H9 (cell line): ENCODE measurements at regions not wholly inside any gene's neighbourhood (a gene's known extent, or its start where the extent isn't known, plus 50 kb on each side); places are given as distances from the start of the nearest gene placed in this dataset.

Experiments
- DNase-seq: peaks from one replicate; pipeline ENCODE4 v3.0.0-alpha.2; 2017
- H2AFZ ChIP-seq: one replicate; pipeline ENCODE4 v1.6.1; 2013; ENCODE audit warnings: mild to moderate bottlenecking, low read length, control low read depth, moderate library complexity
- H2AK5ac ChIP-seq: 2 replicates; pipeline ENCODE4 v1.6.1; 2013; ENCODE audit warnings: low read length, control low read depth, mixed read lengths; ENCODE audit not compliant: insufficient read length
- H2BK120ac ChIP-seq: one replicate; pipeline ENCODE4 v1.6.1; 2013; ENCODE audit warnings: low read depth, mild to moderate bottlenecking, low read length, control low read depth, inconsistent platforms; ENCODE audit not compliant: poor library complexity, severe bottlenecking
- H2BK12ac ChIP-seq: 2 replicates; pipeline ENCODE4 v1.6.1; 2013; ENCODE audit warnings: low read length, control low read depth, mixed read lengths, low read depth; ENCODE audit not compliant: insufficient read length
- H2BK15ac ChIP-seq: 2 replicates; pipeline ENCODE4 v1.6.1; 2013; ENCODE audit warnings: low read depth, low read length, control low read depth
- H2BK20ac ChIP-seq: one replicate; pipeline ENCODE4 v1.6.1; 2013; ENCODE audit warnings: low read depth, mild to moderate bottlenecking, low read length, control low read depth, inconsistent platforms; ENCODE audit not compliant: poor library complexity, severe bottlenecking
- H2BK5ac ChIP-seq: 2 replicates; pipeline ENCODE4 v1.6.1; 2013; ENCODE audit warnings: low read length, control low read depth, mixed read lengths; ENCODE audit not compliant: insufficient read length
- H3K14ac ChIP-seq: 2 replicates; pipeline ENCODE4 v1.6.1; 2013; ENCODE audit warnings: low read length, control low read depth; ENCODE audit not compliant: insufficient read depth
- H3K18ac ChIP-seq: 2 replicates; pipeline ENCODE4 v1.6.1; 2013; ENCODE audit warnings: low read depth, mild to moderate bottlenecking, mixed read lengths, low read length, control low read depth; ENCODE audit not compliant: insufficient read length
- H3K23ac ChIP-seq: 2 replicates; pipeline ENCODE4 v1.6.1; 2013; ENCODE audit warnings: low read length, control low read depth, mixed read lengths, low read depth; ENCODE audit not compliant: insufficient read length
- H3K23me2 ChIP-seq: 2 replicates; pipeline ENCODE4 v1.6.1; 2013; ENCODE audit warnings: low read depth, mild to moderate bottlenecking, mixed read lengths, low read length, control low read depth; ENCODE audit not compliant: insufficient read length, poor library complexity, severe bottlenecking
- H3K27ac ChIP-seq: 2 replicates; pipeline ENCODE4 v1.5.1; 2013; ENCODE audit warnings: low read length, control low read depth, mixed read lengths, low read depth; ENCODE audit not compliant: insufficient read length
- H3K27me3 ChIP-seq: 2 replicates; pipeline ENCODE4 v1.6.1; 2013; ENCODE audit warnings: low read length, control low read depth, inconsistent platforms; ENCODE audit not compliant: insufficient read depth
- H3K4ac ChIP-seq: 2 replicates; pipeline ENCODE4 v1.6.1; 2013; ENCODE audit warnings: low read depth, mild to moderate bottlenecking, control low read depth, inconsistent platforms, low read length, moderate library complexity
- H3K4me1 ChIP-seq: 2 replicates; pipeline ENCODE4 v1.6.1; 2013; ENCODE audit warnings: low read length, control low read depth, inconsistent platforms; ENCODE audit not compliant: insufficient read depth
- H3K4me2 ChIP-seq: 2 replicates; pipeline ENCODE4 v1.6.1; 2013; ENCODE audit warnings: low read length, control low read depth, mixed read lengths; ENCODE audit not compliant: insufficient read length, insufficient read depth
- H3K56ac ChIP-seq: 2 replicates; pipeline ENCODE4 v1.6.1; 2013; ENCODE audit warnings: low read depth, mild to moderate bottlenecking, mixed read lengths, low read length, control low read depth; ENCODE audit not compliant: insufficient read length
- H3K79me1 ChIP-seq: 2 replicates; pipeline ENCODE4 v1.6.1; 2013; ENCODE audit warnings: low read depth, mild to moderate bottlenecking, moderate library complexity, low read length, control low read depth, inconsistent platforms; ENCODE audit not compliant: insufficient read depth, poor library complexity, severe bottlenecking
- H3K79me2 ChIP-seq: 2 replicates; pipeline ENCODE4 v1.6.1; 2013; ENCODE audit warnings: low read length, control low read depth, inconsistent platforms; ENCODE audit not compliant: insufficient read depth
- H3K9ac ChIP-seq: 2 replicates; pipeline ENCODE4 v1.6.1; 2013; ENCODE audit warnings: low read length, control low read depth, mixed read lengths; ENCODE audit not compliant: insufficient read length; ENCODE audit errors: extremely low read depth
- H3K9me3 ChIP-seq: one replicate; pipeline ENCODE4 v1.6.1; 2013; ENCODE audit warnings: low read depth, low read length, inconsistent platforms; ENCODE audit not compliant: control insufficient read depth
- H3T11ph ChIP-seq: one replicate; pipeline ENCODE4 v1.6.1; 2013; ENCODE audit warnings: mild to moderate bottlenecking, low read length, control low read depth, inconsistent platforms
- H4K20me1 ChIP-seq: one replicate; pipeline ENCODE4 v1.6.1; 2013; ENCODE audit not compliant: control insufficient read depth, insufficient read length, insufficient read depth
- H4K5ac ChIP-seq: 2 replicates; pipeline ENCODE4 v1.6.1; 2013; ENCODE audit warnings: low read depth, mild to moderate bottlenecking, mixed read lengths, low read length, control low read depth; ENCODE audit not compliant: insufficient read length
- H4K8ac ChIP-seq: replicated peaks from 2 replicates; pipeline ENCODE4 v1.6.1; 2013; ENCODE audit warnings: low read length, control low read depth, mixed read lengths, low read depth; ENCODE audit not compliant: insufficient read length
- H4K91ac ChIP-seq: 2 replicates; pipeline ENCODE4 v1.6.1; 2013; ENCODE audit warnings: low read depth, mild to moderate bottlenecking, moderate library complexity, mixed read lengths, low read length, control low read depth; ENCODE audit not compliant: insufficient read length
- H3K27ac Mint-ChIP-seq, 3 experiments: 2 replicates in 2 of 3; 3 replicates in 1 of 3; pipeline ENCODE4 v1.8.0; 2020 to 2021; ENCODE audit warnings: mixed read lengths in 3 of 3, mild to moderate bottlenecking in 1 of 3, moderate library complexity in 1 of 3
- H3K27me3 Mint-ChIP-seq: 2 replicates; pipeline ENCODE4 v1.8.0; 2021; ENCODE audit warnings: low read depth, mild to moderate bottlenecking, moderate library complexity, mixed read lengths
- H3K36me3 Mint-ChIP-seq, 3 experiments: 2 replicates in 2 of 3; 3 replicates in 1 of 3; pipeline ENCODE4 v1.8.0; 2020 to 2021; ENCODE audit warnings: low read depth in 3 of 3, mixed read lengths in 3 of 3; ENCODE audit not compliant: insufficient read depth in 1 of 3
- H3K4me1 Mint-ChIP-seq, 2 experiments: 2 replicates each; pipeline ENCODE4 v1.8.0; 2020; ENCODE audit warnings: mixed read lengths in 2 of 2
- H3K4me3 Mint-ChIP-seq, 2 experiments: 2 replicates in 1 of 2; 3 replicates in 1 of 2; pipeline ENCODE4 v1.8.0; 2020 to 2021; ENCODE audit warnings: mild to moderate bottlenecking in 2 of 2, mixed read lengths in 2 of 2, moderate library complexity in 1 of 2
- H3K9me3 Mint-ChIP-seq, 2 experiments: 2 replicates in 1 of 2; 3 replicates in 1 of 2; pipeline ENCODE4 v1.8.0; 2020; ENCODE audit warnings: mild to moderate bottlenecking in 2 of 2, mixed read lengths in 2 of 2, moderate library complexity in 1 of 2
- CTCF ChIP-seq: fragments of 200-600 bp; sonication (generic); conservative IDR thresholded peaks from 3 replicates; pipeline ENCODE4 v1.8.0; 2021; ENCODE audit warnings: antibody characterized with exemption, mild to moderate bottlenecking

GRCh38 chr1:193346085-193346484 is 159.7 kb upstream of the B3GALT2 start:
- Histone ChIP-seq H3K4me2 (no peak overlapping the region), H4K8ac (no peak overlapping the region), H2BK15ac (no peak overlapping the region), H3K79me2 (no peaks in the 10 kb centered on the region), H2BK120ac (no peak overlapping the region), H3K14ac (no peak overlapping the region), H4K20me1 (no peaks in the 10 kb centered on the region), H3K4ac (no peak overlapping the region), H4K91ac (no peak overlapping the region), H3K23me2 (no peaks in the 10 kb centered on the region), H3K23ac (no peak overlapping the region), H3K79me1 (no peaks in the 10 kb centered on the region), H2AK5ac (no peak overlapping the region), H3K9me3 (no peaks in the 10 kb centered on the region), H2BK20ac (no peak overlapping the region), H3K9ac (no peak overlapping the region), H4K5ac (no peak overlapping the region), H3K27ac (no peak overlapping the region), H3K27me3 (no peaks in the 10 kb centered on the region), H3K4me1 (no peaks in the 10 kb centered on the region), H3K18ac (no peak overlapping the region), H3K56ac (no peak overlapping the region), H2AFZ (no peak overlapping the region), H2BK12ac (no peak overlapping the region), H2BK5ac (no peak overlapping the region), H3T11ph (no peak overlapping the region)
- Mint-ChIP-seq H3K36me3 (no peaks in the 10 kb centered on the region), H3K4me1 (peaks cover 0 to 3% of the 10 kb centered on the region in 2 experiments; a peak in 1 of 4 replicates), H3K9me3 (no peaks in the 10 kb centered on the region), H3K27me3 (no peaks in the 10 kb centered on the region), H3K27ac (no peak overlapping the region), H3K4me3 (no peak overlapping the region)
- DNase-seq: no peak
- TF ChIP-seq CTCF: no peak
